Ovary (tissue), 3 donors: ENCODE measurements at regions not wholly inside any gene's neighbourhood (a gene's known extent, or its start where the extent isn't known, plus 50 kb on each side); places are given as distances from the start of the nearest gene placed in this dataset.

Experiments
- CTCF ChIP-seq, 3 donors: fragments of 450-650 bp in 2 of 3; fragments of 200-600 bp in 1 of 3; IDR thresholded peaks; one replicate each; pipeline versions ENCODE4 v1.5.1 to v1.8.0; 2016 to 2022; ENCODE audit warnings: antibody characterized with exemption in 3 of 3, mild to moderate bottlenecking in 1 of 3
- EP300 ChIP-seq: sonication (generic); formaldehyde crosslinking; IDR thresholded peaks from one replicate; pipeline ENCODE4 v1.6.1; 2017; ENCODE audit warnings: antibody characterized with exemption
- donor health status: DM: no; HTN: no; CAD: no.

- no peak for TF ChIP-seq CTCF (IDR thresholded peaks at IDR 0.05)
- no peak for TF ChIP-seq EP300
Measured at GRCh38 chr12:92290350-92290695, 144.7 kb upstream of the BTG1 start.
